ENCODE measurements at regions not wholly inside any gene's neighbourhood (a gene's known extent, or its start where the extent isn't known, plus 50 kb on each side); places are given as distances from the start of the nearest gene placed in this dataset.

GRCh38 chr5:116848954-116849581, 274.4 kb upstream of the SEMA6A start:
- TF ChIP-seq CTCF (conservative IDR thresholded peaks at IDR 0.05; ENCODE audit: low read depth, low read length), result no peak
- DNase-seq (ENCODE audit: low read depth), result peak; percentile 11
- no peak overlapping the region for H3K4me3 ChIP-seq (ENCODE audit: low read length)

- no peak for DNase-seq (ENCODE audit: low read depth)
- no peak overlapping the region for H3K4me3 ChIP-seq (ENCODE audit: low read length)
- no peak for TF ChIP-seq CTCF (conservative IDR thresholded peaks at IDR 0.05; ENCODE audit: low read depth, low read length)
These were observed 273.3 kb upstream of the SEMA6A start for GRCh38 chr5:116847960-116848359.

- DNase-seq (ENCODE audit: low read depth), result no peak
- no peak for TF ChIP-seq CTCF (conservative IDR thresholded peaks at IDR 0.05; ENCODE audit: low read depth, low read length)
- no peak overlapping the region for H3K4me3 ChIP-seq (ENCODE audit: low read length)
These were observed 269.4 kb upstream of the SEMA6A start for GRCh38 chr5:116844015-116844414.

- no peak for TF ChIP-seq CTCF (conservative IDR thresholded peaks at IDR 0.05; ENCODE audit: low read depth, low read length)
- H3K4me3 ChIP-seq (ENCODE audit: low read length), result no peak overlapping the region
- DNase-seq (ENCODE audit: low read depth), result no peak
These were observed 267.9 kb upstream of the SEMA6A start for GRCh38 chr5:116842514-116842961.

GRCh38 chr5:116841734-116842133, 267.1 kb upstream of the SEMA6A start:
- no peak for TF ChIP-seq CTCF (conservative IDR thresholded peaks at IDR 0.05; ENCODE audit: low read depth, low read length)
- DNase-seq (ENCODE audit: low read depth), result no peak
- H3K4me3 ChIP-seq (ENCODE audit: low read length), result no peak overlapping the region

- H3K4me3 ChIP-seq (ENCODE audit: low read length), result no peak overlapping the region
- no peak for TF ChIP-seq CTCF (conservative IDR thresholded peaks at IDR 0.05; ENCODE audit: low read depth, low read length)
- no peak for DNase-seq (ENCODE audit: low read depth)
These were observed 263.5 kb upstream of the SEMA6A start for GRCh38 chr5:116838011-116838536.

- no peak for DNase-seq (ENCODE audit: low read depth)
- no peak overlapping the region for H3K4me3 ChIP-seq (ENCODE audit: low read length)
- TF ChIP-seq CTCF (conservative IDR thresholded peaks at IDR 0.05; ENCODE audit: low read depth, low read length), result no peak
These were observed 260.3 kb upstream of the SEMA6A start for GRCh38 chr5:116834796-116835515.
